Ectodermal cell (in vitro differentiated cells): ENCODE measurements at regions not wholly inside any gene's neighbourhood (a gene's known extent, or its start where the extent isn't known, plus 50 kb on each side); places are given as distances from the start of the nearest gene placed in this dataset.

Experiments used
- H3K27ac ChIP-seq: 2 replicates; pipeline ENCODE4 v1.7.0; 2013; ENCODE audit warnings: mild to moderate bottlenecking, low read depth, low read length; ENCODE audit not compliant: insufficient read depth, poor library complexity, severe bottlenecking
- H3K27me3 ChIP-seq: 2 replicates; pipeline ENCODE4 v1.7.0; 2013; ENCODE audit warnings: mild to moderate bottlenecking, low read length; ENCODE audit not compliant: insufficient read depth, control insufficient read depth, poor library complexity, severe bottlenecking
- H3K36me3 ChIP-seq: one replicate; pipeline ENCODE4 v1.7.0; 2013; ENCODE audit warnings: low read length; ENCODE audit not compliant: control insufficient read depth, insufficient read depth
- H3K4me1 ChIP-seq: one replicate; pipeline ENCODE4 v1.7.0; 2013; ENCODE audit warnings: low read length; ENCODE audit not compliant: control insufficient read depth, insufficient read depth
- H3K4me3 ChIP-seq: 2 replicates; pipeline ENCODE4 v1.7.0; 2013; ENCODE audit warnings: low read depth, low read length, control low read depth; ENCODE audit not compliant: insufficient read depth
- H3K9me3 ChIP-seq: 2 replicates; pipeline ENCODE4 v1.7.0; 2013; ENCODE audit warnings: mild to moderate bottlenecking, low read length, moderate library complexity; ENCODE audit not compliant: control insufficient read depth
- WGBS, 2 experiments: methylation state at CpG; one replicate each; pipeline ENCODE4 v1.1.7; 2013; ENCODE audit warnings: missing lambda C conversion rate in 2 of 2; 5-methylcytosine and 5-hydroxymethylcytosine counted together

GRCh38 chr4:81751531-81752289 lies 280.0 kb upstream of the RASGEF1B start:
- WGBS, 2 experiments = 91 to 94% methylated on average over 6 of the region's 6 CpGs
- no peaks in the 10 kb centered on the region for H3K4me1 ChIP-seq
- H3K36me3 ChIP-seq = no peaks in the 10 kb centered on the region
- H3K27me3 ChIP-seq = no peaks in the 10 kb centered on the region
- no peaks in the 10 kb centered on the region for H3K9me3 ChIP-seq
- H3K27ac ChIP-seq = no peak overlapping the region
- no peak overlapping the region for H3K4me3 ChIP-seq

- WGBS, 2 experiments = 95 to 98% methylated on average over 2 of the region's 2 CpGs
- Histone ChIP-seq H3K27ac (no peak overlapping the region), H3K4me3 (no peak overlapping the region), H3K36me3 (no peaks in the 10 kb centered on the region), H3K4me1 (no peaks in the 10 kb centered on the region), H3K27me3 (no peaks in the 10 kb centered on the region), H3K9me3 (no peaks in the 10 kb centered on the region)
Observed at GRCh38 chr4:81747242-81747930, 275.7 kb upstream of the RASGEF1B start.

- Histone ChIP-seq H3K4me3 (no peak overlapping the region), H3K9me3 (no peaks in the 10 kb centered on the region), H3K36me3 (no peaks in the 10 kb centered on the region), H3K27me3 (no peaks in the 10 kb centered on the region), H3K27ac (no peak overlapping the region), H3K4me1 (no peaks in the 10 kb centered on the region)
- WGBS, 2 experiments = no CpG with 5 or more reads among the region's 1 CpG
Observed at GRCh38 chr4:81746773-81747172, 275.1 kb upstream of the RASGEF1B start.

GRCh38 chr4:81746071-81746470 lies 274.4 kb upstream of the RASGEF1B start:
- Histone ChIP-seq H3K27ac (no peak overlapping the region), H3K36me3 (no peaks in the 10 kb centered on the region), H3K9me3 (no peaks in the 10 kb centered on the region), H3K4me1 (no peaks in the 10 kb centered on the region), H3K27me3 (no peaks in the 10 kb centered on the region), H3K4me3 (no peak overlapping the region)
- 96 to 100% methylated on average over 1 to 2 of the region's 2 CpGs for WGBS, 2 experiments

GRCh38 chr4:81745050-81745449 lies 273.3 kb upstream of the RASGEF1B start:
- Histone ChIP-seq H3K36me3 (no peaks in the 10 kb centered on the region), H3K9me3 (no peaks in the 10 kb centered on the region), H3K27ac (no peak overlapping the region), H3K4me3 (no peak overlapping the region), H3K4me1 (no peaks in the 10 kb centered on the region), H3K27me3 (no peaks in the 10 kb centered on the region)
- WGBS, 2 experiments = 59 to 76% methylated on average over 2 to 3 of the region's 3 CpGs

GRCh38 chr4:81743731-81744435 lies 272.2 kb upstream of the RASGEF1B start:
- Histone ChIP-seq H3K36me3 (no peaks in the 10 kb centered on the region), H3K27ac (no peak overlapping the region), H3K27me3 (no peaks in the 10 kb centered on the region), H3K4me3 (no peak overlapping the region), H3K4me1 (no peaks in the 10 kb centered on the region), H3K9me3 (no peaks in the 10 kb centered on the region)
- WGBS, 2 experiments = 92 to 93% methylated on average over 9 of the region's 9 CpGs

GRCh38 chr4:81740487-81740886 lies 268.8 kb upstream of the RASGEF1B start:
- no peaks in the 10 kb centered on the region for H3K36me3 ChIP-seq
- H3K27me3 ChIP-seq = no peaks in the 10 kb centered on the region
- H3K4me1 ChIP-seq = no peaks in the 10 kb centered on the region
- no peak overlapping the region for H3K4me3 ChIP-seq
- H3K27ac ChIP-seq = no peak overlapping the region
- no peaks in the 10 kb centered on the region for H3K9me3 ChIP-seq

- Histone ChIP-seq H3K9me3 (no peaks in the 10 kb centered on the region), H3K4me1 (no peaks in the 10 kb centered on the region), H3K36me3 (no peaks in the 10 kb centered on the region), H3K4me3 (no peak overlapping the region), H3K27ac (no peak overlapping the region), H3K27me3 (no peaks in the 10 kb centered on the region)
Observed at GRCh38 chr4:81738891-81739290, 267.2 kb upstream of the RASGEF1B start.

GRCh38 chr4:81737865-81738559 lies 266.3 kb upstream of the RASGEF1B start:
- no peaks in the 10 kb centered on the region for H3K36me3 ChIP-seq
- no peak overlapping the region for H3K4me3 ChIP-seq
- no peaks in the 10 kb centered on the region for H3K27me3 ChIP-seq
- 93% methylated on average over 2 of the region's 2 CpGs for WGBS, 2 experiments
- H3K9me3 ChIP-seq = no peaks in the 10 kb centered on the region
- no peaks in the 10 kb centered on the region for H3K4me1 ChIP-seq
- H3K27ac ChIP-seq = no peak overlapping the region

GRCh38 chr4:81736324-81736723 lies 264.6 kb upstream of the RASGEF1B start:
- Histone ChIP-seq H3K27me3 (no peaks in the 10 kb centered on the region), H3K4me3 (no peak overlapping the region), H3K9me3 (no peaks in the 10 kb centered on the region), H3K4me1 (no peaks in the 10 kb centered on the region), H3K27ac (no peak overlapping the region), H3K36me3 (no peaks in the 10 kb centered on the region)
- WGBS, 2 experiments = 87 to 92% methylated on average over 2 of the region's 2 CpGs
